ENCODE measurements at regions not wholly inside any gene's neighbourhood (a gene's known extent, or its start where the extent isn't known, plus 50 kb on each side); places are given as distances from the start of the nearest gene placed in this dataset.
"Not testable (repeated sequence)": the region's sequence is repeated elsewhere in the genome, so short reads cannot be mapped to it uniquely, and the experiment has no call there.

GRCh38 chr1:105437847-105438246, 1618.6 kb upstream of the PRMT6 start:
- H3K4me1 ChIP-seq (ENCODE audit: control insufficient read depth, insufficient read depth, low read length) = no peaks in the 10 kb centered on the region
- H3K27me3 ChIP-seq (ENCODE audit: control insufficient read depth, insufficient read depth, low read length) = no peaks in the 10 kb centered on the region
- no CpG with 5 or more reads among the region's 1 CpG for WGBS (ENCODE audit: insufficient coverage, low lambda C conversion rate)
- no peak for DNase-seq
- no peak overlapping the region for H3K4me3 ChIP-seq (ENCODE audit: low read length)
- H3K27ac ChIP-seq (ENCODE audit: low read length) = no peak overlapping the region
- H3K36me3 ChIP-seq (ENCODE audit: control insufficient read depth, insufficient read depth, low read length) = no peaks in the 10 kb centered on the region
- H3K9me3 ChIP-seq (ENCODE audit: control insufficient read depth, low read depth, low read length) = no peaks in the 10 kb centered on the region

GRCh38 chr1:105442901-105443300, 1613.6 kb upstream of the PRMT6 start:
- Histone ChIP-seq H3K9me3 (ENCODE audit: control insufficient read depth, low read depth, low read length) (no peaks in the 10 kb centered on the region), H3K27me3 (ENCODE audit: control insufficient read depth, insufficient read depth, low read length) (no peaks in the 10 kb centered on the region), H3K4me3 (ENCODE audit: low read length) (no peak overlapping the region), H3K4me1 (ENCODE audit: control insufficient read depth, insufficient read depth, low read length) (no peaks in the 10 kb centered on the region), H3K27ac (ENCODE audit: low read length) (no peak overlapping the region), H3K36me3 (ENCODE audit: control insufficient read depth, insufficient read depth, low read length) (no peaks in the 10 kb centered on the region)
- no CpG with 5 or more reads among the region's 4 CpGs for WGBS (ENCODE audit: insufficient coverage, low lambda C conversion rate)
- no peak for DNase-seq

- Histone ChIP-seq H3K4me1 (ENCODE audit: control insufficient read depth, insufficient read depth, low read length) (no peaks in the 10 kb centered on the region), H3K27me3 (ENCODE audit: control insufficient read depth, insufficient read depth, low read length) (no peaks in the 10 kb centered on the region), H3K36me3 (ENCODE audit: control insufficient read depth, insufficient read depth, low read length) (no peaks in the 10 kb centered on the region), H3K27ac (ENCODE audit: low read length) (no peak overlapping the region), H3K4me3 (ENCODE audit: low read length) (no peak overlapping the region), H3K9me3 (ENCODE audit: control insufficient read depth, low read depth, low read length) (no peaks in the 10 kb centered on the region)
- no peak for DNase-seq
These were observed 1596.7 kb upstream of the PRMT6 start for GRCh38 chr1:105459759-105460158.

DNA sequence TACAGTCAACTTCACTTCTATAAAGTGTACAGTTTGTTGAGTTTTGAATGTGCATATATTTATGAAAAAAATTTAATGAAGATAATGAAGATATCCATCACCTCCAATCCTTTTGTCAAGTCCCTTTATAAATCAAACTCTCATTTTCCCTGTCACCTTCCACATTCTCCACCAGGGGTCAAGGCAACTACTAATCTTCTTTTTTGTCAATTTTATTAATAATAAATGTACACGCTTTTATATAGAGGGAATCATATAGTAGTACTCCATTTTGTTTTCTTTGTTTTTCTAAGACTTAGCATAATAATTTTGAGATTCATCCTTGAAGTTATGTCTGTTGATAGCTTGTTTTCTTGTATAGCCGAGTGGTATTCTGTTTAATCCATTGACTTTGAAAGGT, 1594.2 kb upstream of the PRMT6 start:
- no peak overlapping the region for H3K4me3 ChIP-seq (ENCODE audit: low read length)
- WGBS (ENCODE audit: insufficient coverage, low lambda C conversion rate) = no CpG with 5 or more reads among the region's 2 CpGs

GRCh38 chr1:105467549-105467948, 1588.9 kb upstream of the PRMT6 start:
- no peak overlapping the region for H3K27ac ChIP-seq (ENCODE audit: low read length)
- no peaks in the 10 kb centered on the region for H3K27me3 ChIP-seq (ENCODE audit: control insufficient read depth, insufficient read depth, low read length)
- H3K4me3 ChIP-seq (ENCODE audit: low read length) = no peak overlapping the region
- H3K36me3 ChIP-seq (ENCODE audit: control insufficient read depth, insufficient read depth, low read length) = no peaks in the 10 kb centered on the region
- no peaks in the 10 kb centered on the region for H3K4me1 ChIP-seq (ENCODE audit: control insufficient read depth, insufficient read depth, low read length)
- no peak for DNase-seq
- no peaks in the 10 kb centered on the region for H3K9me3 ChIP-seq (ENCODE audit: control insufficient read depth, low read depth, low read length)

More for the DNA sequence above, 1594.2 kb upstream of the PRMT6 start:
- DNase-seq = no peak
- H3K27ac ChIP-seq (ENCODE audit: low read length) = no peak overlapping the region
- H3K9me3 ChIP-seq (ENCODE audit: control insufficient read depth, low read depth, low read length) = no peaks in the 10 kb centered on the region
- H3K27me3 ChIP-seq (ENCODE audit: control insufficient read depth, insufficient read depth, low read length) = no peaks in the 10 kb centered on the region
- H3K36me3 ChIP-seq (ENCODE audit: control insufficient read depth, insufficient read depth, low read length) = no peaks in the 10 kb centered on the region
- no peaks in the 10 kb centered on the region for H3K4me1 ChIP-seq (ENCODE audit: control insufficient read depth, insufficient read depth, low read length)

- H3K27ac ChIP-seq (ENCODE audit: low read length); H3K9me3 ChIP-seq (ENCODE audit: control insufficient read depth, low read depth, low read length); H3K36me3 ChIP-seq (ENCODE audit: control insufficient read depth, insufficient read depth, low read length); H3K27me3 ChIP-seq (ENCODE audit: control insufficient read depth, insufficient read depth, low read length); DNase-seq; H3K4me1 ChIP-seq (ENCODE audit: control insufficient read depth, insufficient read depth, low read length); H3K4me3 ChIP-seq (ENCODE audit: low read length): not testable (repeated sequence)
- 100% methylated on average over 1 of the region's 7 CpGs for WGBS (ENCODE audit: insufficient coverage, low lambda C conversion rate)
These were observed 1585.9 kb upstream of the PRMT6 start for GRCh38 chr1:105470541-105470940.

DNA sequence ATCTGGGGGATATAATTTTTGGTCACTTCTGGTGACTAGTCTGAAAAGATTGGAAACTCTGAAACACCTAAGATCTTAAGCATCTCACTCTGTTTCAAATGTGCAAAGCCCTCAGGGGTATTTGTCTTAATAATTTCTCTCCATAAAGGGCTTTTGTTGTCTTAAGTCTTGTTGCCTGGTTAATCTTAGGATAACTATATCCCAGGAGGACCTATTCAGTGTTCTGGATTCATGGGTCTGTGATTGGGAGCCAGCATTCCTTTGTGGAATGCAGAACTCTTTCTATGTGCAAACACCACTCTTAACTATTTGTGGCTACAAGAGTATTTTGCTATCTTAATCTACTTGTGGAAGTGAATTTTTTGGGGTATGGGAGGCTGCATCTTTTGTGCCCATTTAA, 1573.0 kb upstream of the PRMT6 start:
- H3K27ac ChIP-seq (ENCODE audit: low read length) = no peak overlapping the region
- H3K4me3 ChIP-seq (ENCODE audit: low read length) = no peak overlapping the region
- no peaks in the 10 kb centered on the region for H3K4me1 ChIP-seq (ENCODE audit: control insufficient read depth, insufficient read depth, low read length)
- H3K27me3 ChIP-seq (ENCODE audit: control insufficient read depth, insufficient read depth, low read length) = no peaks in the 10 kb centered on the region
- no peak for DNase-seq
- no peaks in the 10 kb centered on the region for H3K36me3 ChIP-seq (ENCODE audit: control insufficient read depth, insufficient read depth, low read length)
- H3K9me3 ChIP-seq (ENCODE audit: control insufficient read depth, low read depth, low read length) = no peaks in the 10 kb centered on the region

DNA sequence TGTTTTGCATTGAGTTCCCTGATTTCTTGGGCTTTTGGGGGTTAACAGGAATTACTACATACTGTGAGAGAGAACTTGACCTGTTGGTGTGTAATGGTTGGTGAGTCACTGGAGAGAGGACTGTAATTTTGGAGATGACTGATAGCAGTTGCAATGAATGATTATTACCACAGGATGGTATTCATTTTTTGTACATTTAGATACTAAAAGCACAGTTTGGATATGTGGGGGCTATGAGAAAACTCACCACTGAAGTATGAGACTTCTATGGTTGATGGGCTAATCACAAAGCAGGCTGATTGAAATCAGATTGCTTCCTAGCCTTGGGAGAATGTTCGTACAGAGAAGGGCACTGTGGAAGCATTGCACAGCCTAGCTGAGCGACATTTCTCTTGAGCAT, 1571.3 kb upstream of the PRMT6 start:
- no peaks in the 10 kb centered on the region for H3K36me3 ChIP-seq (ENCODE audit: control insufficient read depth, insufficient read depth, low read length)
- H3K9me3 ChIP-seq (ENCODE audit: control insufficient read depth, low read depth, low read length) = no peaks in the 10 kb centered on the region
- WGBS (ENCODE audit: insufficient coverage, low lambda C conversion rate) = no CpG with 5 or more reads among the region's 2 CpGs
- no peak overlapping the region for H3K4me3 ChIP-seq (ENCODE audit: low read length)
- DNase-seq = no peak
- H3K27ac ChIP-seq (ENCODE audit: low read length) = no peak overlapping the region
- no peaks in the 10 kb centered on the region for H3K4me1 ChIP-seq (ENCODE audit: control insufficient read depth, insufficient read depth, low read length)
- H3K27me3 ChIP-seq (ENCODE audit: control insufficient read depth, insufficient read depth, low read length) = no peaks in the 10 kb centered on the region

DNA sequence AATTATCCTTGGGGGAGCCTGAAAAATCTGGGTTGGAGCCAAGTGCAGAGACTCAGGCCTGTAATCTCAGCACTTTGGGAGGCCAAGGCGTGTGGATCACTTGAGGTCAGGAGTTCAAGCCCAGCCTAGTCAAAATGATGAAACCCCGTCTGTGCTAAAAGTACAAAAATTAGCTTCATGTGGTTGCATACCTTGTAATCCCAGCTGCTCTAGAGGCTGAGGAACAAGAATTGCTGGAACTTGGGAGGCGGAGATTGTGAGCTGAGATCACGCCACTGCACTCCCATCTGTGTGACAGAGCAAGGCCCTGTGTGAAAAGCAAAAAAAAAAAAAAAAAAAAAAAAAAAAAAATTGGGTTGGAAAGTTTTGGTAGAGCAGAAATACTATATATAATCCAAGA, 1563.6 kb upstream of the PRMT6 start:
- Histone ChIP-seq H3K4me3 (ENCODE audit: low read length) (no peak overlapping the region), H3K4me1 (ENCODE audit: control insufficient read depth, insufficient read depth, low read length) (no peaks in the 10 kb centered on the region), H3K9me3 (ENCODE audit: control insufficient read depth, low read depth, low read length) (no peaks in the 10 kb centered on the region), H3K27ac (ENCODE audit: low read length) (no peak overlapping the region), H3K36me3 (ENCODE audit: control insufficient read depth, insufficient read depth, low read length) (no peaks in the 10 kb centered on the region), H3K27me3 (ENCODE audit: control insufficient read depth, insufficient read depth, low read length) (no peaks in the 10 kb centered on the region)
- no CpG with 5 or more reads among the region's 4 CpGs for WGBS (ENCODE audit: insufficient coverage, low lambda C conversion rate)
- no peak for DNase-seq

DNA sequence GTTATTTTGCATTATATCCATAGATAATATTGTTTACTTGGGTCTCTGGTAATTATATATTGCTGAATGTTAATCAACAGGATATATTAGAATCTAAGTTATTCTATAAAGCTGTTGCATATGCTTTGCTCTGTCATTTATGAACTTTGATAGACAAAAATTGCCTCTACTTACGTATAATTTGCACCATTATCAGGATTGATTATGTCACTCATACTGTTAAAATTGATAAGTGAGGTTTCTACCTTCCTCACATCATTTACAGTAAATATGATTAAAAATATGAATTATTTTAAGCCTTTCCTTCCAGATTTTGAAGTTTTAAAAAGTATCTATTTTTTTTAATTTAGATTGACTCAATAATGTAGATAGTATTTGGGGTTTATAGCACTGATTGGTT, 1540.4 kb upstream of the PRMT6 start:
- WGBS (ENCODE audit: insufficient coverage, low lambda C conversion rate) = 75% methylated on average over 1 of the region's 1 CpG
- Histone ChIP-seq H3K27me3 (ENCODE audit: control insufficient read depth, insufficient read depth, low read length) (no peaks in the 10 kb centered on the region), H3K4me3 (ENCODE audit: low read length) (no peak overlapping the region), H3K4me1 (ENCODE audit: control insufficient read depth, insufficient read depth, low read length) (no peaks in the 10 kb centered on the region), H3K36me3 (ENCODE audit: control insufficient read depth, insufficient read depth, low read length) (no peaks in the 10 kb centered on the region), H3K27ac (ENCODE audit: low read length) (no peak overlapping the region), H3K9me3 (ENCODE audit: control insufficient read depth, low read depth, low read length) (no peaks in the 10 kb centered on the region)
- DNase-seq = no peak

DNA sequence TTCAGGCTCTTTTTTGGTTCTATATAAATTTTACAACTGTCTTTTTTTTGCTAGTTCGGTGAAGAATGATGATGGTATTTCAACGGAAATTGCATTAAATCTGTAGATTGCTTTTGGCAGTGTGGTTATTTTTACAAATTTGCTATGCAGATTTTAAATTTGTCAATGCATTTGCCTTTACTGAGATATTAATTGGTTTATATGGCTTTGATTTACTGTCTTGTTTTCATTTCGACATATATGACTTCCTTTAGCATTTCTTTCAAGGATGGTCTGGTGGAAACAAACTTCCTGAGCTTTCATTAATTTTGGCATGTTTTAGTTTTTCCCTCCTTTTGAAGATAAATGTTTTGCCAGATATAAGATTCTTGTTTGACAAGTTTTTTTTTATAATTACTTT, 1522.5 kb upstream of the PRMT6 start:
- DNase-seq = no peak
- Histone ChIP-seq H3K9me3 (ENCODE audit: control insufficient read depth, low read depth, low read length) (no peaks in the 10 kb centered on the region), H3K27me3 (ENCODE audit: control insufficient read depth, insufficient read depth, low read length) (no peaks in the 10 kb centered on the region), H3K36me3 (ENCODE audit: control insufficient read depth, insufficient read depth, low read length) (no peaks in the 10 kb centered on the region), H3K4me3 (ENCODE audit: low read length) (no peak overlapping the region), H3K4me1 (ENCODE audit: control insufficient read depth, insufficient read depth, low read length) (no peaks in the 10 kb centered on the region), H3K27ac (ENCODE audit: low read length) (no peak overlapping the region)
- WGBS (ENCODE audit: insufficient coverage, low lambda C conversion rate) = 94% methylated on average over 3 of the region's 3 CpGs

- no peak for DNase-seq
- Histone ChIP-seq H3K4me1 (ENCODE audit: control insufficient read depth, insufficient read depth, low read length) (no peaks in the 10 kb centered on the region), H3K9me3 (ENCODE audit: control insufficient read depth, low read depth, low read length) (no peaks in the 10 kb centered on the region), H3K27ac (ENCODE audit: low read length) (no peak overlapping the region), H3K4me3 (ENCODE audit: low read length) (no peak overlapping the region), H3K27me3 (ENCODE audit: control insufficient read depth, insufficient read depth, low read length) (no peaks in the 10 kb centered on the region), H3K36me3 (ENCODE audit: control insufficient read depth, insufficient read depth, low read length) (no peaks in the 10 kb centered on the region)
- WGBS (ENCODE audit: insufficient coverage, low lambda C conversion rate) = 83% methylated on average over 1 of the region's 1 CpG
These were observed 1512.0 kb upstream of the PRMT6 start for GRCh38 chr1:105544475-105544874.

All from large intestine (tissue), 3 donors.